T-cell (primary cell): ENCODE measurements at regions not wholly inside any gene's neighbourhood (a gene's known extent, or its start where the extent isn't known, plus 50 kb on each side); places are given as distances from the start of the nearest gene placed in this dataset.
"Not testable (repeated sequence)": the region's sequence is repeated elsewhere in the genome, so short reads cannot be mapped to it uniquely, and the experiment has no call there.

ENCODE experiments used
- ATAC-seq, 4 experiments: fragments of 200-7000 bp in 3 of 4; fragments of 150-1000 bp in 1 of 4; cut with Tn5 transposase; replicated peaks in 1 of 4; 1 replicate in 3 of 4; 2 replicates in 1 of 4; pipeline ENCODE4 v1.10.0; 2021; ENCODE audit warnings: moderate library complexity in 3 of 4, mild to moderate bottlenecking in 2 of 4, moderate number of reproducible peaks in 1 of 4
- CTCF ChIA-PET, 2 donors: fragments of 300-600 bp; sonication (Branson Sonifier 250); formaldehyde crosslinking; loops; one replicate each; lab custom pipeline; 2022; ENCODE audit warnings: antibody characterized with exemption in 2 of 2; lab: Charles Lee
- POLR2A ChIA-PET, 2 donors: fragments of 300-600 bp; sonication (Branson Sonifier 250); formaldehyde crosslinking; loops; one replicate each; lab custom pipeline; 2022; ENCODE audit warnings: antibody characterized with exemption in 2 of 2; lab: Charles Lee
- DNase-seq, 35 experiments: peaks; one replicate each; pipeline versions ENCODE4 v3.0.0 to v3.0.0-alpha.2; 2013 to 2023
- H3K27ac ChIP-seq: one replicate; pipeline ENCODE4 v1.5.1; 2013; ENCODE audit warnings: low read length
- H3K27me3 ChIP-seq, 2 experiments: replicated peaks in 1 of 2; 1 replicate in 1 of 2; 2 replicates in 1 of 2; pipeline versions ENCODE4 v1.6.1 to v1.7.0; 2013; ENCODE audit warnings: low read length in 1 of 2, mixed read lengths in 1 of 2; ENCODE audit not compliant: control insufficient read depth in 2 of 2, insufficient read depth in 2 of 2; ENCODE audit errors: extremely low read depth in 1 of 2
- H3K36me3 ChIP-seq, 2 donors: 1 replicate in 1 of 2; 2 replicates in 1 of 2; pipeline versions ENCODE4 v1.6.1 to v1.7.0; 2013; ENCODE audit warnings: low read length in 1 of 2; ENCODE audit not compliant: control insufficient read depth in 2 of 2, insufficient read depth in 1 of 2; ENCODE audit errors: extremely low read depth in 1 of 2
- H3K4me1 ChIP-seq, 2 experiments: 1 replicate in 1 of 2; 2 replicates in 1 of 2; pipeline versions ENCODE4 v1.6.1 to v1.7.0; 2013; ENCODE audit warnings: low read length in 2 of 2, mixed read lengths in 1 of 2; ENCODE audit not compliant: insufficient read depth in 2 of 2, control insufficient read depth in 1 of 2; ENCODE audit errors: extremely low read depth in 1 of 2
- H3K4me3 ChIP-seq, 2 donors: 1 replicate in 1 of 2; 2 replicates in 1 of 2; pipeline versions ENCODE4 v1.5.1 to v1.7.0; 2013; ENCODE audit warnings: mild to moderate bottlenecking in 2 of 2, low read length in 1 of 2, moderate library complexity in 1 of 2; ENCODE audit not compliant: control insufficient read depth in 1 of 2; ENCODE audit errors: extremely low read depth in 1 of 2
- H3K9me3 ChIP-seq: 2 replicates; pipeline ENCODE4 v1.7.0; 2013
- H3K27ac Mint-ChIP-seq, 2 donors: one replicate each; pipeline ENCODE4 v1.8.0; 2020 to 2021; ENCODE audit warnings: mild to moderate bottlenecking in 2 of 2, mixed read lengths in 2 of 2
- H3K27me3 Mint-ChIP-seq, 2 donors: one replicate each; pipeline ENCODE4 v1.8.0; 2021 to 2022; ENCODE audit warnings: mixed read lengths in 2 of 2
- H3K36me3 Mint-ChIP-seq: one replicate; pipeline ENCODE4 v1.8.0; 2021; ENCODE audit warnings: mixed read lengths
- H3K4me1 Mint-ChIP-seq, 3 donors: one replicate each; pipeline ENCODE4 v1.8.0; 2020 to 2022; ENCODE audit warnings: mixed read lengths in 3 of 3, mild to moderate bottlenecking in 1 of 3
- H3K4me3 Mint-ChIP-seq, 3 donors: one replicate each; pipeline ENCODE4 v1.8.0; 2020 to 2022; ENCODE audit warnings: mild to moderate bottlenecking in 3 of 3, mixed read lengths in 3 of 3, moderate library complexity in 3 of 3
- H3K9me3 Mint-ChIP-seq, 3 donors: one replicate each; pipeline ENCODE4 v1.8.0; 2020 to 2022; ENCODE audit warnings: mixed read lengths in 3 of 3
- WGBS: methylation state at CpG from one replicate; pipeline ENCODE4 v1.1.5; 2013; ENCODE audit warnings: missing lambda C conversion rate; ENCODE audit not compliant: insufficient coverage; 5-methylcytosine and 5-hydroxymethylcytosine counted together

DNA sequence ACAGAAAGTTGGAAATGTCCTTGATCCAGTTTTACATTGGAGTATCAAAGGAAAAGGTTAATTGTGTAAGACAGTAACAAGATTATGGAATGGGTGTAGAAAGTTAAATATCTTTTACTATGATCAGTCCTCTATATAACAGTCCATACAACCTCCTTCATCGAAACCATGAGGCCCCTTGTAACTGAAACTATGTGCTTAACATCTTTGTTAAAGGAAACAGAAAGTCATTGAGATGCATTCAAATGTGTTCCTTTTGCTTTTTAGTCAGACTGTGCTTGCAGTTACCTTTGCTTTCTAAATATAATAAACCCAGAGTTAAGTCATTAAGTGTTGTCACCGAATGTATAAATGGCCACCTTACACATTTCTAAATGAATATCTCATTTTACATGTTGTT, 1298.5 kb downstream of the ROBO2 start:
- DNase-seq = no peak
- H3K4me1 ChIP-seq = no peaks in the 10 kb centered on the region
- ChIA-PET POLR2A (no interaction called here), CTCF (no interaction called here)
- H3K4me3 Mint-ChIP-seq = no peak overlapping the region
- no peak overlapping the region for H3K27ac Mint-ChIP-seq
- H3K36me3 ChIP-seq = no peaks in the 10 kb centered on the region
- H3K9me3 ChIP-seq = no peaks in the 10 kb centered on the region
- no peaks in the 10 kb centered on the region for H3K4me1 Mint-ChIP-seq
- WGBS = no CpG with 5 or more reads among the region's 2 CpGs
- H3K4me3 ChIP-seq = no peak overlapping the region
- H3K36me3 Mint-ChIP-seq = no peaks in the 10 kb centered on the region
- H3K9me3 Mint-ChIP-seq = peaks cover 0 to 16% (median 8%) of the 10 kb centered on the region in 3 donors
- ATAC-seq = no peak
- no peaks in the 10 kb centered on the region for H3K27me3 ChIP-seq
- no peaks in the 10 kb centered on the region for H3K27me3 Mint-ChIP-seq
- H3K27ac ChIP-seq = no peak overlapping the region

DNA sequence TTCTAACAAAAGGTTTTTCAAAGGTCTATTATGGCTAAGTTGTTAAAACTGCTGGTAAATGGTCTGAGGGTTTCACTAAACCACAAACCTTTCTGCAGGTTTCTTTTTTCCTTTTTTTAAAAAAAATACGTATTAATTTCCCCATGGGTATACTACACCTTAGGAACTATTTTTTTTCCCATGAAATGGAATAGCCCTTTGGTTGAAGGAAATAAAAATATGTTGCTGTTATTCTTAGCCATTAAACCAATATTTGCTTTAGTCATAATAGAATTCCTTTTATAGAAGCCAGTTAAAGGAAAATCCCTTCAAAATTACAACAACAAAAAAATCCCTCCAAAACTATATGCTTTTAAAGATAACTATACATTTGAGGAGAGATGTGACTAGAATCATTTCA, 1303.3 kb downstream of the ROBO2 start:
- no peaks in the 10 kb centered on the region for H3K9me3 ChIP-seq
- no peak overlapping the region for H3K27ac ChIP-seq
- H3K36me3 ChIP-seq = no peaks in the 10 kb centered on the region
- POLR2A ChIA-PET = no interaction called here
- ATAC-seq (no peak), DNase-seq (no peak)
- no peaks in the 10 kb centered on the region for H3K27me3 ChIP-seq
- H3K4me3 Mint-ChIP-seq = no peak overlapping the region
- no peaks in the 10 kb centered on the region for H3K4me1 ChIP-seq
- H3K4me3 ChIP-seq = no peak overlapping the region
- H3K4me1 Mint-ChIP-seq = no peaks in the 10 kb centered on the region
- no peaks in the 10 kb centered on the region for H3K36me3 Mint-ChIP-seq
- WGBS = no CpG with 5 or more reads among the region's 1 CpG
- H3K9me3 Mint-ChIP-seq = peaks cover 0 to 18% (median 10%) of the 10 kb centered on the region in 3 donors
- H3K27me3 Mint-ChIP-seq = no peaks in the 10 kb centered on the region
- no peak overlapping the region for H3K27ac Mint-ChIP-seq
- CTCF ChIA-PET = no interaction called here

DNA sequence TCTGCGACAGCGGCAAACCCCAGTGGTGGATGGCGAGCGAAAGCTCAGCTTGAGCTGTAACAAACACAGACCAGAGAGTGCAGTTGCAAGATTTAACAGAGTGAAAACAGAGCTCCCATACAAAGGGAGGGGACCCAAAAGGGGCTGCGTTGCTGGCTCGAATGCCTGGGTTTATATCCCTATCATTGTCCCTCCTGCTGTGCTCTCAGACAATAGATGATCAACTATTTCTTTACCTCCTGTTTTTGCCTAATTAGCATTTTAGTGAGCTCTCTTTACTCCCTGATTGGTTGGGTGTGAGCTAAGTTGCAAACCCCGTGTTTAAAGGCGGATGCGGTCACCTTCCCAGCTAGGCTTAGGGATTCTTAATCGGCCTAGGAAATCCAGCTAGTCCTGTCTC, 1304.4 kb downstream of the ROBO2 start:
- H3K4me1 Mint-ChIP-seq, H3K27me3 Mint-ChIP-seq, H3K4me1 ChIP-seq, H3K4me3 ChIP-seq, H3K4me3 Mint-ChIP-seq, H3K36me3 ChIP-seq, ATAC-seq, H3K27me3 ChIP-seq, H3K36me3 Mint-ChIP-seq, H3K27ac Mint-ChIP-seq, H3K9me3 ChIP-seq, H3K27ac ChIP-seq, POLR2A ChIA-PET, DNase-seq, CTCF ChIA-PET: not testable (repeated sequence)
- H3K9me3 Mint-ChIP-seq = peaks cover 0 to 13% (median 10%) of the 10 kb centered on the region in 3 donors
- WGBS = 94% methylated on average over 4 of the region's 10 CpGs

DNA sequence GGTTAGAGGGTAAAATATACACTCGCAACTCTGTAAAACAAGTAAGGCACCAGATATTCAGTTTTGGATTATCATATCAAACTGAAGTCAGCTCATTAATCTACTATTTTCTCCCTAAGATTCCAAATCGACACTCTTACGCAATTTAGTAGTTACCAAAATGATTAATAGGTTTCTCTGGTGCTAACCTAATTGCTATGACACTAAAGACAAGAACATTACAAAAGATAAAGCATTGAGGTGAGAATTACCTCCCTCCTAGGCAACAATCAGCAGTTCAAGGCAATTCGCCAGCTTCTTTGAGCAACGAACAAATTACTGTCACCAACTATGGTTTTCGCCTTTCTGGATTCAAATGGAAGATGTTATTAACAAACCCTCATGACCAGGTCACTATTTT, 1305.0 kb downstream of the ROBO2 start:
- no peak overlapping the region for H3K27ac Mint-ChIP-seq
- no peak overlapping the region for H3K4me3 ChIP-seq
- no peak for DNase-seq
- no peak overlapping the region for H3K27ac ChIP-seq
- H3K27me3 ChIP-seq = no peaks in the 10 kb centered on the region
- no peaks in the 10 kb centered on the region for H3K4me1 Mint-ChIP-seq
- H3K9me3 Mint-ChIP-seq = peaks cover 3 to 10% (median 10%) of the 10 kb centered on the region in 3 donors
- no peak for ATAC-seq
- no peak overlapping the region for H3K4me3 Mint-ChIP-seq
- H3K36me3 Mint-ChIP-seq = no peaks in the 10 kb centered on the region
- 90% methylated on average over 2 of the region's 6 CpGs for WGBS
- ChIA-PET POLR2A (no interaction called here), CTCF (no interaction called here)
- no peaks in the 10 kb centered on the region for H3K4me1 ChIP-seq
- H3K27me3 Mint-ChIP-seq = no peaks in the 10 kb centered on the region
- no peaks in the 10 kb centered on the region for H3K9me3 ChIP-seq
- no peaks in the 10 kb centered on the region for H3K36me3 ChIP-seq

DNA sequence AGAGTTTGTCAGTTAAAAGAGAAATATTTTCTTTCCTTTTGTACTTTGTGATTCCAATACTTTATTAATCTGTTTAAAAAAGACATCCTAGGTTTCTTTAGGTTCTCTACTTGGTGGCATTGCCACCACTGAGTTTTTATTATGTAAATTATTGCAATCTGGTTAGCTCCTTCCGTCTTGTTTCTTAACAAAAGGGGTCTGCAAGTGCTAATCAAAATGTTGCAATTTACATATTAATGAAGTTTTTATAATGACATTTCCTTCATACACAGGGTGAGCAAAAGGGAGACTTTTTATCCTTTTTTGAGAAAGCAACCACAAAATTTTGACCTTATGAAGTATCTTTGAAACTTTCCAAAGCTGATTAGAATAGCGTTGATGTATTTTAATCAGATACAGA, 1307.3 kb downstream of the ROBO2 start:
- no peaks in the 10 kb centered on the region for H3K36me3 ChIP-seq
- no peak for ATAC-seq
- no peaks in the 10 kb centered on the region for H3K4me1 ChIP-seq
- H3K9me3 ChIP-seq = no peaks in the 10 kb centered on the region
- POLR2A ChIA-PET = no interaction called here
- WGBS = no CpG with 5 or more reads among the region's 2 CpGs
- no peak overlapping the region for H3K27ac ChIP-seq
- no peak overlapping the region for H3K4me3 Mint-ChIP-seq
- CTCF ChIA-PET = no interaction called here
- H3K4me1 Mint-ChIP-seq = no peaks in the 10 kb centered on the region
- no peaks in the 10 kb centered on the region for H3K36me3 Mint-ChIP-seq
- DNase-seq = no peak
- no peaks in the 10 kb centered on the region for H3K27me3 ChIP-seq
- no peaks in the 10 kb centered on the region for H3K27me3 Mint-ChIP-seq
- H3K9me3 Mint-ChIP-seq = peaks cover 7 to 10% (median 10%) of the 10 kb centered on the region in 3 donors
- no peak overlapping the region for H3K4me3 ChIP-seq
- H3K27ac Mint-ChIP-seq = no peak overlapping the region

DNA sequence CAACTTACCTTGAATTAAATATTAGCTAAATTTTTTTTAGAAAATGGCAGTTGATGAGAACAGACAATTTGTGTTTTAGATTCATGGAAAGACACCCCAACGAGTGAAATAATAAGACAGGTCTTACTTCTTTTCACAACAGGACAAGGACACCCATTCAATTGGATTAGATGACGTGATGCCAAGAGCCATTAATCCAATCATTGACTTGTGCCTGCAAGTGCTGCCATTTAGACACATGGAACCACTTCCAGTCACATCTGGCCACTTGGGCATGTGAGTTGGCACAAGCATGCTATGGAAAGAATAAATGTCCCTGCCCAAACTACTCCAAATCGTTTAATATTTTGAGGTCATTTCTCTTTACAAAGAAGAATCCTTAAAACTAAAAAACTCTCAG, 1308.8 kb downstream of the ROBO2 start:
- H3K27me3 Mint-ChIP-seq = no peaks in the 10 kb centered on the region
- Histone ChIP-seq H3K36me3 (no peaks in the 10 kb centered on the region), H3K4me1 (no peaks in the 10 kb centered on the region), H3K4me3 (no peak overlapping the region), H3K27me3 (no peaks in the 10 kb centered on the region), H3K9me3 (no peaks in the 10 kb centered on the region), H3K27ac (no peak overlapping the region)
- H3K36me3 Mint-ChIP-seq = no peaks in the 10 kb centered on the region
- no peak overlapping the region for H3K4me3 Mint-ChIP-seq
- H3K27ac Mint-ChIP-seq = no peak overlapping the region
- ChIA-PET POLR2A (no interaction called here), CTCF (no interaction called here)
- no peaks in the 10 kb centered on the region for H3K4me1 Mint-ChIP-seq
- peaks cover 12 to 16% (median 15%) of the 10 kb centered on the region in 3 donors for H3K9me3 Mint-ChIP-seq
- DNase-seq = no peak
- WGBS = 67% methylated on average over 2 of the region's 3 CpGs
- no peak for ATAC-seq

DNA sequence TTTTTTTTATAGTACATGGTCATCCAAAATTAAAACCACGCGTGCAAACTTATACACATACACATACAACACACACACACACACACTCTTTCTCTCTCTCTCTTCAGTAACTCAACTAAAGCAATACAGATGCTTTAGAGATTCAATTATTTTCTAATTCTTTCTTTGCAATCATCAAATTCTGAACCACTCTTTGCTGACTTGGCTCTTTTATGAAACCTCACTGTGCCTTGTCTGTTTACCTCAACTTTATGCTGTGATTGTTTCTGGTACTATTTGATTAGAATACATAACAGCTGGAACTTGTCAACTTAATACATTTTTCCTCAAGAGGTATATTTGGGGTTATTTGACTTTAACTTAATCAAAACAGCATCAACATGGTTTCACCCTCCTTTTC, 1309.7 kb downstream of the ROBO2 start:
- 100% methylated on average over 2 of the region's 2 CpGs for WGBS
- Histone ChIP-seq H3K36me3 (no peaks in the 10 kb centered on the region), H3K4me1 (no peaks in the 10 kb centered on the region), H3K27me3 (no peaks in the 10 kb centered on the region), H3K9me3 (no peaks in the 10 kb centered on the region), H3K4me3 (no peak overlapping the region), H3K27ac (no peak overlapping the region)
- DNase-seq (no peak), ATAC-seq (no peak)
- H3K9me3 Mint-ChIP-seq = peaks cover 11 to 16% (median 12%) of the 10 kb centered on the region in 3 donors
- no peaks in the 10 kb centered on the region for H3K36me3 Mint-ChIP-seq
- CTCF ChIA-PET = no interaction called here
- H3K4me1 Mint-ChIP-seq = no peaks in the 10 kb centered on the region
- H3K27me3 Mint-ChIP-seq = no peaks in the 10 kb centered on the region
- POLR2A ChIA-PET = no interaction called here
- no peak overlapping the region for H3K4me3 Mint-ChIP-seq
- H3K27ac Mint-ChIP-seq = no peak overlapping the region
